Activated CD4-positive, alpha-beta T cell treated with anti-CD3 and anti-CD28 coated beads, Interleukin-2, amount 50 U/mL, for 1 hour (primary cell): ENCODE measurements at regions not wholly inside any gene's neighbourhood (a gene's known extent, or its start where the extent isn't known, plus 50 kb on each side); places are given as distances from the start of the nearest gene placed in this dataset.
"Not testable (repeated sequence)": the region's sequence is repeated elsewhere in the genome, so short reads cannot be mapped to it uniquely, and the experiment has no call there.

ENCODE experiments used
- DNase-seq: peaks from one replicate; pipeline ENCODE4 v3.0.0-alpha.2; 2020

- no peak for DNase-seq
Measured at GRCh38 chr20:19903168-19903811, 113.9 kb upstream of the NAA20 start.

GRCh38 chr20:19907326-19908056 is 109.7 kb upstream of the NAA20 start:
- DNase-seq = no peak

GRCh38 chr20:19908576-19908975 is 108.6 kb upstream of the NAA20 start:
- DNase-seq = no peak

- DNase-seq = no peak
Measured at GRCh38 chr20:19909725-19910124, 107.4 kb upstream of the NAA20 start.

- DNase-seq = no peak
Measured at GRCh38 chr20:19911810-19912382, 105.3 kb upstream of the NAA20 start.

- no peak for DNase-seq
Measured at GRCh38 chr20:19913349-19913748, 103.8 kb upstream of the NAA20 start.

- DNase-seq = no peak
Measured at GRCh38 chr20:19913927-19914614, 103.1 kb upstream of the NAA20 start.

GRCh38 chr20:19915111-19915798 is 101.9 kb upstream of the NAA20 start:
- DNase-seq = no peak

GRCh38 chr20:19916531-19917485 is 100.4 kb upstream of the NAA20 start:
- DNase-seq = no peak

GRCh38 chr20:19918965-19919329 is 98.2 kb upstream of the NAA20 start:
- no peak for DNase-seq

- DNase-seq = no peak
Measured at GRCh38 chr20:19920381-19921138, 96.6 kb upstream of the NAA20 start.

GRCh38 chr20:19921284-19921793 is 95.8 kb upstream of the NAA20 start:
- DNase-seq = no peak

- DNase-seq = not testable (repeated sequence)
Measured at GRCh38 chr20:19921829-19922228, 95.3 kb upstream of the NAA20 start.

GRCh38 chr20:19922716-19923115 is 94.4 kb upstream of the NAA20 start:
- no peak for DNase-seq

- no peak for DNase-seq
Measured at GRCh38 chr20:19923762-19924161, 93.4 kb upstream of the NAA20 start.

- no peak for DNase-seq
Measured at GRCh38 chr20:19924255-19924654, 92.9 kb upstream of the NAA20 start.

- no peak for DNase-seq
Measured at GRCh38 chr20:19926591-19926990, 90.6 kb upstream of the NAA20 start.

GRCh38 chr20:19928328-19929011 is 88.7 kb upstream of the NAA20 start:
- DNase-seq = no peak

- no peak for DNase-seq
Measured at GRCh38 chr20:19929012-19929360, 88.2 kb upstream of the NAA20 start.

GRCh38 chr20:19929481-19930145 is 87.5 kb upstream of the NAA20 start:
- DNase-seq = no peak
